DOHH2 (cell line): ENCODE measurements at regions not wholly inside any gene's neighbourhood (a gene's known extent, or its start where the extent isn't known, plus 50 kb on each side); places are given as distances from the start of the nearest gene placed in this dataset.

Experiments used
- CTCF ChIP-seq: fragments of 200-600 bp; sonication (generic); IDR thresholded peaks from one replicate; pipeline ENCODE4 v1.5.1; 2014; ENCODE audit warnings: antibody characterized with exemption, mild to moderate bottlenecking, low read depth, low read length; ENCODE audit not compliant: poor library complexity, severe bottlenecking
- EZH2phosphoT487 ChIP-seq: fragments of 200-600 bp; sonication (generic); IDR thresholded peaks from 2 replicates; pipeline ENCODE4 v1.6.1; 2017; ENCODE audit warnings: borderline replicate concordance, mild to moderate bottlenecking, antibody characterized with exemption, low read length, moderate library complexity, mixed read lengths

GRCh38 chr2:126527836-126528490 lies 128.0 kb upstream of the GYPC start:
- peak; percentile 84 for TF ChIP-seq CTCF
- no peak for TF ChIP-seq EZH2phosphoT487
